Duodenal mucosa (tissue), 2 donors: ENCODE measurements at regions not wholly inside any gene's neighbourhood (a gene's known extent, or its start where the extent isn't known, plus 50 kb on each side); places are given as distances from the start of the nearest gene placed in this dataset.

Experiments used
- H3K27ac ChIP-seq: one replicate; pipeline ENCODE4 v1.7.0; 2013; ENCODE audit warnings: low read depth, low read length
- H3K27me3 ChIP-seq, 2 donors: one replicate each; pipeline ENCODE4 v1.7.0; 2013; ENCODE audit warnings: low read length in 2 of 2, control low read depth in 1 of 2; ENCODE audit not compliant: insufficient read depth in 2 of 2, control insufficient read depth in 1 of 2
- H3K36me3 ChIP-seq, 2 donors: one replicate each; pipeline ENCODE4 v1.7.0; 2013; ENCODE audit warnings: low read length in 2 of 2, control low read depth in 1 of 2; ENCODE audit not compliant: insufficient read depth in 2 of 2, control insufficient read depth in 1 of 2
- H3K4me1 ChIP-seq, 2 donors: one replicate each; pipeline ENCODE4 v1.7.0; 2013; ENCODE audit warnings: low read length in 2 of 2, control low read depth in 1 of 2; ENCODE audit not compliant: insufficient read depth in 2 of 2, control insufficient read depth in 1 of 2
- H3K4me3 ChIP-seq, 2 donors: one replicate each; pipeline ENCODE4 v1.7.0; 2013; ENCODE audit warnings: low read length in 2 of 2, low read depth in 1 of 2
- H3K9ac ChIP-seq, 2 donors: one replicate each; pipeline ENCODE4 v1.7.0; 2013; ENCODE audit warnings: low read length in 2 of 2, low read depth in 1 of 2
- H3K9me3 ChIP-seq, 2 donors: one replicate each; pipeline ENCODE4 v1.7.0; 2013; ENCODE audit warnings: low read length in 2 of 2, control low read depth in 1 of 2; ENCODE audit not compliant: control insufficient read depth in 1 of 2

GRCh38 chr6:30832864-30833263, 51.5 kb upstream of the DDR1 start:
- H3K4me1 ChIP-seq, result peaks cover 11 to 12% of the 10 kb centered on the region in 2 donors
- no peak overlapping the region for H3K9ac ChIP-seq
- H3K27me3 ChIP-seq, result no peaks in the 10 kb centered on the region
- H3K4me3 ChIP-seq, result no peak overlapping the region
- no peak overlapping the region for H3K27ac ChIP-seq
- no peaks in the 10 kb centered on the region for H3K36me3 ChIP-seq
- no peaks in the 10 kb centered on the region for H3K9me3 ChIP-seq

GRCh38 chr6:30830438-30830837, 53.9 kb upstream of the DDR1 start:
- H3K27me3 ChIP-seq, result no peaks in the 10 kb centered on the region
- no peaks in the 10 kb centered on the region for H3K9me3 ChIP-seq
- no peaks in the 10 kb centered on the region for H3K36me3 ChIP-seq
- peak overlapping the region; percentile 10 to 50 for H3K4me3 ChIP-seq
- H3K9ac ChIP-seq, result peak overlapping the region in 1 of 2 donors; percentile 43
- H3K27ac ChIP-seq, result no peak overlapping the region
- peaks cover 18 to 19% of the 10 kb centered on the region in 2 donors for H3K4me1 ChIP-seq

- Histone ChIP-seq H3K9me3 (no peaks in the 10 kb centered on the region), H3K36me3 (no peaks in the 10 kb centered on the region), H3K9ac (peak overlapping the region in 1 of 2 donors; percentile 43), H3K27me3 (no peaks in the 10 kb centered on the region), H3K4me3 (peak overlapping the region; percentile 10 to 50), H3K27ac (no peak overlapping the region), H3K4me1 (peaks cover 19 to 21% of the 10 kb centered on the region in 2 donors)
Measured at GRCh38 chr6:30829639-30830255, 54.6 kb upstream of the DDR1 start.

GRCh38 chr6:30829033-30829432, 55.3 kb upstream of the DDR1 start:
- H3K27me3 ChIP-seq, result no peaks in the 10 kb centered on the region
- H3K9ac ChIP-seq, result no peak overlapping the region
- H3K4me3 ChIP-seq, result peak overlapping the region in 1 of 2 donors; percentile 24
- no peaks in the 10 kb centered on the region for H3K9me3 ChIP-seq
- H3K36me3 ChIP-seq, result no peaks in the 10 kb centered on the region
- H3K27ac ChIP-seq, result no peak overlapping the region
- H3K4me1 ChIP-seq, result peaks cover 19 to 23% of the 10 kb centered on the region in 2 donors

GRCh38 chr6:30828027-30828962, 56.0 kb upstream of the DDR1 start:
- Histone ChIP-seq H3K9me3 (no peaks in the 10 kb centered on the region), H3K4me3 (peak overlapping the region in 1 of 2 donors; percentile 28), H3K4me1 (peaks cover 19 to 23% of the 10 kb centered on the region in 2 donors), H3K27ac (peak overlapping the region; percentile 35), H3K27me3 (no peaks in the 10 kb centered on the region), H3K9ac (peak overlapping the region; percentile 30 to 43), H3K36me3 (no peaks in the 10 kb centered on the region)

- Histone ChIP-seq H3K9ac (no peak overlapping the region), H3K4me3 (no peak overlapping the region), H3K9me3 (no peaks in the 10 kb centered on the region), H3K27ac (no peak overlapping the region), H3K4me1 (peaks cover 23 to 24% of the 10 kb centered on the region in 2 donors), H3K36me3 (no peaks in the 10 kb centered on the region), H3K27me3 (no peaks in the 10 kb centered on the region)
Measured at GRCh38 chr6:30826961-30827342, 57.4 kb upstream of the DDR1 start.

GRCh38 chr6:30824698-30825097, 59.6 kb upstream of the DDR1 start:
- Histone ChIP-seq H3K27me3 (no peaks in the 10 kb centered on the region), H3K9ac (no peak overlapping the region), H3K4me1 (peaks cover 29 to 31% of the 10 kb centered on the region in 2 donors), H3K9me3 (no peaks in the 10 kb centered on the region), H3K27ac (no peak overlapping the region), H3K36me3 (no peaks in the 10 kb centered on the region), H3K4me3 (no peak overlapping the region)

- peaks cover 25% of the 10 kb centered on the region in 2 donors for H3K4me1 ChIP-seq
- H3K27ac ChIP-seq, result no peak overlapping the region
- H3K27me3 ChIP-seq, result no peaks in the 10 kb centered on the region
- no peak overlapping the region for H3K9ac ChIP-seq
- H3K36me3 ChIP-seq, result no peaks in the 10 kb centered on the region
- H3K4me3 ChIP-seq, result no peak overlapping the region
- no peaks in the 10 kb centered on the region for H3K9me3 ChIP-seq
Measured at GRCh38 chr6:30823534-30823865, 60.8 kb upstream of the DDR1 start.

- Histone ChIP-seq H3K36me3 (no peaks in the 10 kb centered on the region), H3K9ac (no peak overlapping the region), H3K4me3 (no peak overlapping the region), H3K9me3 (no peaks in the 10 kb centered on the region), H3K27me3 (no peaks in the 10 kb centered on the region), H3K27ac (no peak overlapping the region), H3K4me1 (peaks cover 14 to 17% of the 10 kb centered on the region in 2 donors)
Measured at GRCh38 chr6:30821862-30822784, 62.2 kb upstream of the DDR1 start.
